Stimulated activated CD4-positive, alpha-beta T cell treated with anti-CD3 and anti-CD28 coated beads, Interleukin-1b, Interleukin-23, amount 100 ng/mL, for 48 hours (primary cell): ENCODE measurements at regions not wholly inside any gene's neighbourhood (a gene's known extent, or its start where the extent isn't known, plus 50 kb on each side); places are given as distances from the start of the nearest gene placed in this dataset.
"Not testable (repeated sequence)": the region's sequence is repeated elsewhere in the genome, so short reads cannot be mapped to it uniquely, and the experiment has no call there.

Experiments
- DNase-seq: peaks from one replicate; pipeline ENCODE4 v3.0.0-alpha.2; 2020

GRCh38 chr5:167254132-167254531 is 1037.3 kb upstream of the WWC1 start:
- no peak for DNase-seq

DNA sequence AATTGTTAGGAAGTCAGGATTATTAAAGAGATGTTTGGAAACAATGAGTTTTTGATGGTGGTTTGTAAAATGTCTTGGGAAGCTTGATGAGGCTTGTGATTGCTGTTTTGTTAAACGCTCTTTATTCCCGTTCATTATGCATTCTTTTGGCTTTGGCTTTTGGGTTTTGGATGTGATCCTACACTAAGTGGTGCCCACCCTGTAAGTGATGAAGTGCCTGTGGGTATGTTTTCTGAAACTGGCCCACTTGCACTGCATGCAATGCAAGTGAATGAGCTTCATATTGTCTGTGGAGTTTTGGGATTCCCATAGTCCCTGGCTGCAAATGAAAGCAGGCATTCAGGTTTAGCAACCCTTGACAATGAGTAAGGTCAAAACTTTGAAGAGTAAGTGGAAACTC is 1035.5 kb upstream of the WWC1 start:
- DNase-seq: no peak

GRCh38 chr5:167259806-167260205 is 1031.6 kb upstream of the WWC1 start:
- DNase-seq: no peak

DNA sequence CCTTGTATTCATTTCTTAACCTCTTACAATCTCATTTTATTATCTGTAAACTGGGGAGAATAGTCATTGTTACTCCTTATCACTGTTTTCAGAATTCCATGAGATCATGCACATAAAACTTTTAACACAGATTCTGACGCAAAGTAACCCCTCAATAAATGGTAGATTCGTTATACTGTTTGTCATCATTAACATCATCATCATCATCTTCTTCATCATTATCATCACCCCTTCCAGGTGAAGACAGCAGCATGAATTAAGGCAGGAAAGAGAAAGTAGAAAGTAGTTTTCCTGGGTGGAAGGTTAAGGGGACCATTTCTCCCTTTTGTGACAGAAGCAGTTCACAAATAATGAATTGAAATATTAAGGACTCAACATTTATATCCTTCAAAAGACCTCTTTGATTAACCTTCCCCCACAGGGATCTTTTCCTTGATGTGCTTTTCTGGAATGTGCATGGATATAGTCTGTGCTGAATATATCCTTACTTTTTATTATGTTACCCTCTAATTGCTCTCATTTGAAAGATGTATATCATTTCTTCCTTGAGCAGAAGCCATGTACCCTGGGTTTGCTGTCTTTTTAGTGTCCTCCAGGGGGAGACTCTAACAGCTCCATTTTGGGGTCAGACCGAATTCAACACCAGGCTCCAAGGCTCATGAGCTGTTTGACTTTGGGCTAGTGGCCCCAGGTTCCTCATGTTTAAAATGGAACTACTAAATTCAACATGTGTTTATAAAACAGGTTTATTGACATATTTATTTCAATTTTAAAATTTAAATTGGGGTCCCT is 1029.9 kb upstream of the WWC1 start:
- DNase-seq: no peak

DNA sequence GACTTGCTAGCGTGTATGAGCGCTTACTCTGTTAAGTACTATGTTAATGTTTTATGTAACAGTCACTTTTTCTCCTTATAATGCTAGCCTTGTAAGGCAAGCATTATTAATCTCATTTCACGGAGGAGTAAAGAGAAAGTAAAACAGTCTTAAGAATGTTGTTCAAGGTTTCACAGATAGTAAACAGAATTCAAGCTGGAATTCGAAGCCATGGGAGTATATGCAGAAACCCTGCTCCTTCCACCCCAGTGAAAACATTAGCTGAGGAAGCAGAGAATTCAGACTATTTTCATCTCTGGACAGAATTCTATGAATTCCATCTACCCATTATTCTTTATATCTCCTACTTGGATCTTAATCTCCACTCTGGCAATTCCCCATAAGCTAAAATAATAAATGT is 1028.3 kb upstream of the WWC1 start:
- DNase-seq: no peak

DNA sequence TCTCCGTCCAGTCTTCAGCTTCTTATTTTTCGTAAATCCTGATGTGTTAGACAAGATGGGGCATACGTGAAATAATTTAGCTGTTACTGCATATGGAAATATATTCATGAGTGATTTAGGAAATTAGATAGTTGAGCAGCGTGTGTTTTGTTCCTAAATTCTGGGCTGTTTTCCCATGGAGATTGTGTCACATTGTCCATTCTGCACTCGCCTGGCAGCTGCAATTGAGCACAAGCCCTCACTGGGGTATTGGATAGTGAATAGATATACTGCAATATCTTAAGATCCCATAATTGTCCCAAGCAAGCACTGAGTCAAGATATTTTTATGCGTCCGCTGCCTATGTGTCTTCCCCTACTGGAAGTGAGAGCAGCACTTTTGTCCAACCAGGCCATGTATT is 1027.1 kb upstream of the WWC1 start:
- DNase-seq: no peak

GRCh38 chr5:167268337-167268736 is 1023.1 kb upstream of the WWC1 start:
- DNase-seq: no peak

GRCh38 chr5:167269146-167269545 is 1022.3 kb upstream of the WWC1 start:
- DNase-seq: no peak

DNA sequence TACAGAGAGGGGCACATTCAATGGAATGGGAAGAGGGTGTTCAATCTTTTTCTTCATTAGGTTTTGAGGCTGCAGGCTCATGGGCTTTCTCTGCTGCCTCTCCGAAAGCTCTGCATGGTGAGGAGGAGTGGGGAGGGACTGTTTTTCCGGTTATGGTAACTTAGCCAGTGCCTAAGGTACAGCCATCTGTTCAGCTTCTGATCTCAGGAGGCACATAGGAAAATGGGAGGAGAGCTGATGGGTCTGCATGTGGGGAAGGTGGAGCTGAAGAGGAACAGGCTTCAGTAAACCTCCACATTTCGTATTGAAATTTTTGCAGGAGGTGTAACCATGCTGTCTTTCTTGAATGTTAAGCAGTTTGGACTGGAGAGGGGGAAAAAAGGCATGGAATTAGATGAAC is 1020.4 kb upstream of the WWC1 start:
- no peak for DNase-seq

GRCh38 chr5:167271511-167271910 is 1019.9 kb upstream of the WWC1 start:
- DNase-seq: no peak

DNA sequence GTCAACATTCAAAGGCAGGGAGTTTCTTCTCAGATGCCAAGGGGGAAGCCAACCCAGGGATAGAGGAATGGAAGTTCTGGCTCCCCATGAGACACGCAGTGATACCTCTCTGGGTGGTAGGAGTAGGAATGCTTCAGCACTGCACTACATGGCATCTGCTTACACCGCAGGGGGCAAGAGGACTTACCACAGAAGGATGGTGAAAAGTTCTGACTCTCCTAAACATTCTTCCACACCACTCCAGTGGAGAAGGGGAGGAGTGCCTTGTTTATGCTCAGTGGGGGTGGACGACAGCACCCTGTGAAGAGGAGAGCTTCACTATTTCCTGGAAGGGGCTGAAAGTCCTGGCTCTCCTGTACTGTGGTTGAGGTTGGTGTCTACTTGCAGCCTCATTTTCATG is 1011.3 kb upstream of the WWC1 start:
- DNase-seq: no peak

DNA sequence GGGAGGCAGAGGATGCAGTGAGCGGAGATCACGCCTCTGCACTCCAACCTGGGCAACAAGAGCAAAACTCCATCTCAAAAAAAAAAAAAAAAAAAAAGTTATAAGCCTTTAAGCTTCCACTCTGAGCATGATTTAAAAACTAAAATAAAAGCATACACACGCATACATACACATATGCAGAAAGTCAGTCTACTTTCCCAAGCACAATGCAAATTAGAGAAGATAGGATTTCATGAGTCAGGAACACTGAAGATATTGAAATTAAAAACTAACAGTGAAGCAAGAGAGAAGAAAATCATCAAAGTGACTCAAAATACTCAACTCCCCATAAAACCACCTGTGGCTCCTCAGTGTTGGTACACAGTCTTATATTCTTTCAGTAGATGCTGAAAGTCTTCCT is 1009.5 kb upstream of the WWC1 start:
- no peak for DNase-seq

- DNase-seq: no peak
These were observed 1007.8 kb upstream of the WWC1 start for GRCh38 chr5:167283691-167284090.

- no peak for DNase-seq
These were observed 1007.1 kb upstream of the WWC1 start for GRCh38 chr5:167284222-167284890.

GRCh38 chr5:167285591-167285990 is 1005.9 kb upstream of the WWC1 start:
- no peak for DNase-seq

DNA sequence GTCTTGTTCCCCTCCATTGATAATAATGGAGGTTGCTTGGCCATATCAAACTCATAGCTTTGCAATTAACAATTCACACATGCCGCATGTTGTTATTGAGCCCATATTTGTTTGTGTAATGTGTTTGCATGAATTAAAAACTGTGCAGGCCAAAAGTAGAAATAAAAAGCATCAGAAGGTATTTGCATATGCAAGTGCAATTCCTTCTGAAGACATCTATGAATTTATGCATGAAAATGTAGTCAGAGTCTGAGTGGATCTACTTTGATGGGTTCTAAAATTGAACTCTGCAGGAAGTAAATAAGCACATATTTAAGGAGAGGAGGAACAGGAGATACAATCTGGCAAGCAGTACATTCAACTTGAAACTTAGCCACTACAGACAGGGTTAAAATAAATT is 1004.6 kb upstream of the WWC1 start:
- no peak for DNase-seq

DNA sequence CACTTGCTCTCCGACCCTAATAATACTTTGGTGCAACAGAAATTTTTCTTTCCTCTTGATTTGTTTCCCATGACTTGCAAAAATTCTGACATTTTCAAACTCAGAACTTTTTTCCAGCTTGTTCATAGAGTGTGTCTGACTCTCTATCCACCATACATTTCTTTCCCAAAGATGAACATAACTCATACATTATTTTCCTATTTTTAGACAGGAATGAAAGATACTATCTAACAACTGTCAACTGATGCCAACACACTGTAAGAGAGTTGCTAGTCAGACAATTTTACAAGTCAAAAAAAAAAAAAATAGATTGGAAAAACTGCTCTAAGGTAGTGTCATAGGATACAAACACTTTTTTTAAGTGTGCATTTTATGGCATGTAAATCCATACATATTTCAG is 1001.0 kb upstream of the WWC1 start:
- DNase-seq: no peak

GRCh38 chr5:167294882-167295680 is 996.4 kb upstream of the WWC1 start:
- DNase-seq: no peak

DNA sequence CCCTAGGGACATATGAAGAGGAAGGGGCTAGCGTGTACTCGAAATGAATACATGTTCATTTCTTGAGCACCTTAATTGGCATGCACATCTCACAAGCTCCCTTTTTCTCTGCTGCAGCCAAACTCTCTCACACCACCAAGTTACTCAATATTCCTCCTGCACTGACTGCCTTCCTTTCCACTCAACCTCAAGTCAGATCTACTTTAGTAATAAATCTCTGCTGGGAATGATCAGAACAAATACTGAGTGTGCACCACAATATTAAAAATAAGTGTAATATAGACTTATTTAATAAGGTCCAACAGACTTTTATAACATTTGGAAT is 995.8 kb upstream of the WWC1 start:
- no peak for DNase-seq

GRCh38 chr5:167296066-167296465 is 995.4 kb upstream of the WWC1 start:
- DNase-seq: no peak

- DNase-seq: no peak
These were observed 994.8 kb upstream of the WWC1 start for GRCh38 chr5:167296661-167297060.

DNA sequence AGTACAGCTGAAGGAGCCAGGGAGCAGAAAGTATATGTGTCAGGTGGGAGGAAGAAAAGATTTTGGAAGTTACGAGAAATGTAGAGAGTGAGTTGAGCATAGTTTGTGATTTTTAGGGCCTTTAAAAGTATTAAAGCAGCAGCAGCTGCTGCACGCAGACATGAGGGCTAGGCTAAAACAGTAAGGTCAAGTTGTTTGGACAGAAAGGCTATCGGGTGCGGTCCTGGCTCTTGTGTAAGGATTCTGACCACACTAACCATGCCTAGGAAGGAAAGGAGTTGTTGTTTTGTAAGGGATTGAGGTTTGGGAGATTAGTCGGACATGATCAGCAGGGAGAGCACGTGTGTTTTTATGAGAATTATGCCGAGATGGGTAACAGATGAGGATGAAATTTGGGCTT is 991.6 kb upstream of the WWC1 start:
- DNase-seq: not testable (repeated sequence)

DNA sequence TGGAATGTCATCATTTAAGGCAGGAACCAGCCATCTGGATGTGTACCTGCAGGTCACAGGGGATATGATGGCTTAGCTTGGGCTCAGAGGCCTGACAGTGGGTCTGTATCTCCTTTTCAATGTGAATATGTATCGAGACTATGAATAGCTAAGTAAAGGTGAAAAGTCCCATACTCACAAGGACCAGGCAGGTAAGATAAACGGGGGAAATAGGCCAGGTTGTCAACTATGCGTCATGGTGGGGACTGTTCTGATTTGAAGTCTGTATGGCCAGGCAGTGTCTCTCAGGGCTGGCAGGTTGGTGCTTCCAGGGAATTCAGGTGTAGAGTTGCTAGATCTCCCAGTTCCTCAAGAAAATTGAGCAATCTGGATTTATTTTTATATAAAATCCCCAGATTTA is 987.9 kb upstream of the WWC1 start:
- DNase-seq: no peak

DNA sequence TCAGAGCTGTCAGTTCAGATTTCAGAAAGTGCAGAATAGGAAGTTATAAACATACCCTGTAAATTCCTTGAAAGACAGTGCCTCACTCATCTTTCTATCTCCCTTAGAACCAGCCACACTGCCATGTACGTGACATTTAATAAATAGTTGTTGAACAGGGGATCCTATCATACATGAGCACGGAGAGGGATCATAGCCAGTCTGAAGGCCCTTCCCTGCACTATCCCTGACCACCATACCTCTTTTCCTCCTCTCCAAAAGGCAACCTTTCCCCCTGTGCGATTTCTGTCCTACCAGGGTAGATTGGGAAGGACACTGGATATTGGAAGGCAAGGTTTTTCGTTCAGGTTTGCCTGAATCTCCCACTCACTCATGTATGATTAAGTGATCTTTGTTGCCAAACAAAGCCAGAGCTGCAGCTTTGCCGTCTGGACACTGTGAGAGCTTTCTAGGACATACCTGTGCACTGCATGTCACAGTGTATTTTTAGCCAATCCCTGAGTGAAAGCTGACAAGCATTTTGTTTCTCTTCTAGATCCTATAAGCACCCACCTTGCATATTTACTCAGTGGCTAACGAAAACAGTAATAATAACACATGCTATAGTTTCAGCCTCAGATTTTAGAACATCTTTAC is 986.5 kb upstream of the WWC1 start:
- DNase-seq: no peak
